ENCODE measurements at regions not wholly inside any gene's neighbourhood (a gene's known extent, or its start where the extent isn't known, plus 50 kb on each side); places are given as distances from the start of the nearest gene placed in this dataset.

DNA sequence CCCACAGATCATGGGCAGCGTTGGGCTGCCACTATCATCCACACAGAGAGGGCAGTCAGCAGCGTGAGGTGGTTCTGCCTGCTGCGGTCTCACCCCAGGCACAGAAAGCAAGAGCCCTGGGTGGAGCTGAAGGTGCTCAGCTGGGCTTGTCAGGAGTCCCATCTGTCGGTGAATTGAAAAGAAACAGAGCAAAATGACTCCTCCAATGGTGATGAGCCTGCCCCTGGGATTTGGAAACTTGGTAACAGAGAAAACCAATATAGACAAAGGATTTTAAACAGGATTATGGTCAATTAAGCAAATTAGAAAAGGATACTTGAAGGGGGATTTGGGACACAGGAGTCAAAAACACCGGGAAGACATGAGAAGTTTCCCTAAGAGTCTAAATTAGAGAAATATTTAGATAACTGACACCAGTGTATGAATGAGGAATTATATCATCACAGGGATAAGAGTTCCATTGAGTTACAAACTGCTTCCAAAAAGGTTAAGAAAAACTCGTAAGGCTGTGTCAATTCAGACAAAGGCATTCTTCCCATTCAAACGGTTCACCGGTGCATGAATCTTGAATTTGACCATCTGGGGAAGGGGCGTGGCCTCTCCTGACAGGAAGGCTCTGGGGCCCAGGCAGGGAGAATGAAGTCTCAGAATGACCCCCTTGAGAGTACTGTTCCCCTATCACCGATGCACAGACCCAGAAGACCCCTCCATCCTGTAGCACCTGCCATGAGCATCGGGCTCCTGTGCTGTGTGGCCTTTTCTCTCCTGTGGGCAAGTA is 70.0 kb upstream of the PRSS58 start:
- Histone ChIP-seq H3K36me3 (no peaks in the 10 kb centered on the region), H3K4me3 (no peak overlapping the region), H3K4me1 (no peaks in the 10 kb centered on the region), H3K27ac (no peak overlapping the region), H3K27me3 (peaks cover 0 to 6% (median 0%) of the 10 kb centered on the region in 4 donors), H3K9me3 (no peaks in the 10 kb centered on the region)
- TF ChIP-seq, protein P1, sequence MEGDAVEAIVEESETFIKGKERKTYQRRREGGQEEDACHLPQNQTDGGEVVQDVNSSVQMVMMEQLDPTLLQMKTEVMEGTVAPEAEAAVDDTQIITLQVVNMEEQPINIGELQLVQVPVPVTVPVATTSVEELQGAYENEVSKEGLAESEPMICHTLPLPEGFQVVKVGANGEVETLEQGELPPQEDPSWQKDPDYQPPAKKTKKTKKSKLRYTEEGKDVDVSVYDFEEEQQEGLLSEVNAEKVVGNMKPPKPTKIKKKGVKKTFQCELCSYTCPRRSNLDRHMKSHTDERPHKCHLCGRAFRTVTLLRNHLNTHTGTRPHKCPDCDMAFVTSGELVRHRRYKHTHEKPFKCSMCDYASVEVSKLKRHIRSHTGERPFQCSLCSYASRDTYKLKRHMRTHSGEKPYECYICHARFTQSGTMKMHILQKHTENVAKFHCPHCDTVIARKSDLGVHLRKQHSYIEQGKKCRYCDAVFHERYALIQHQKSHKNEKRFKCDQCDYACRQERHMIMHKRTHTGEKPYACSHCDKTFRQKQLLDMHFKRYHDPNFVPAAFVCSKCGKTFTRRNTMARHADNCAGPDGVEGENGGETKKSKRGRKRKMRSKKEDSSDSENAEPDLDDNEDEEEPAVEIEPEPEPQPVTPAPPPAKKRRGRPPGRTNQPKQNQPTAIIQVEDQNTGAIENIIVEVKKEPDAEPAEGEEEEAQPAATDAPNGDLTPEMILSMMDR (IDR thresholded peaks at IDR 0.05): no peak
- WGBS, 2 donors: 27 to 43% methylated on average over 6 to 8 of the region's 11 CpGs
- DNase-seq: no peak
- intact Hi-C loops (cut with DNase I): no loop called here

DNA sequence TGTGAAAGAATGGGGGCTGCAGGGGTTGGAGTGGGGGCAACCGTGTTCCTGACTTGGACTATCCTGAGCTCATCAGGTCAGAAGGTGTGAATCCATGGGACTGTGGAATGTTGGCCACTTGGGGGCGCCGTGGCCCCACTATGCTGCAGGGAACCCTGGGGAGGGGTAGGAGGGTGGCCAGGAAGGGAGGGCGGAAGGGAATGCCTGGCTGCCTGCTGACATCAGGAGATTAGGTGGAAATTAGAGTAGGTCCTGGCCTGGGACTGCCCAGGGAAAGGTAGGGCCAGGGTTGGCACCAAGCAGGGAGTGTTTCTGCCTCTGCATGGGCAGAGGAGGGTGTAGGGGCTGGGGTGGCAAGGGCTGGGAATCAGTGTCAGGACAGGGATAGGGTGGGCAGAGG is 65.8 kb upstream of the PRSS58 start:
- WGBS, 2 donors: 7 to 18% methylated on average over 3 to 4 of the region's 4 CpGs
- DNase-seq: no peak
- TF ChIP-seq, protein P1 (IDR thresholded peaks at IDR 0.05): peak in 1 of 6 experiments; percentile 23
- no peak for TF ChIP-seq POLR2A (IDR thresholded peaks at IDR 0.05)

GRCh38 chr7:142321391-142321790 is 63.5 kb upstream of the PRSS58 start:
- DNase-seq: no peak
- intact Hi-C loops (cut with DNase I): no loop called here
- 54 to 92% methylated on average over 4 to 5 of the region's 7 CpGs for WGBS, 2 donors
- Histone ChIP-seq H3K9me3 (no peaks in the 10 kb centered on the region), H3K27ac (no peak overlapping the region), H3K4me3 (no peak overlapping the region), H3K4me1 (no peaks in the 10 kb centered on the region), H3K27me3 (peaks cover 0 to 12% (median 0%) of the 10 kb centered on the region in 4 donors), H3K36me3 (no peaks in the 10 kb centered on the region)
- TF ChIP-seq, protein P1 (IDR thresholded peaks at IDR 0.05): no peak
- TF ChIP-seq POLR2A (IDR thresholded peaks at IDR 0.05): no peak

More for the DNA sequence above, 65.8 kb upstream of the PRSS58 start:
- H3K9me3 ChIP-seq: no peaks in the 10 kb centered on the region
- no peaks in the 10 kb centered on the region for H3K4me1 ChIP-seq
- no peak overlapping the region for H3K27ac ChIP-seq
- intact Hi-C loops (cut with DNase I): no loop called here
- no peak overlapping the region for H3K4me3 ChIP-seq
- H3K27me3 ChIP-seq: peaks cover 0 to 12% (median 0%) of the 10 kb centered on the region in 4 donors
- H3K36me3 ChIP-seq: no peaks in the 10 kb centered on the region

DNA sequence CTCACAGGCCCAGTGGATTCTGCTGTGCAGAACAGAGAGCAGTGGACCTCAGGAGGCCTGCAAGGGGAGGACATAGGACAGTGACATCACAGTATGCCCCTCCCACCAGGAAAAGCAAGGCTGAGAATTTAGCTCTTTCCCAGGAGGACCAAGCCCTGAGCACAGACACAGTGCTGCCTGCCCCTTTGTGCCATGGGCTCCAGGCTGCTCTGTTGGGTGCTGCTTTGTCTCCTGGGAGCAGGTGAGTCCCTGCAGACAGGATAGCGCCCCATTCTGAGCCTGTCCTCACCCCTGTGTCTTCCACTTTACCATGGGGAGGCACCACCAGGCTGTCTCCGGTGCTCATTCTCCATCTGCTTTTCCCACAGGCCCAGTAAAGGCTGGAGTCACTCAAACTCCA is 63.0 kb upstream of the PRSS58 start:
- DNase-seq: no peak
- WGBS, 2 donors: no CpG with 5 or more reads among the region's 2 CpGs
- intact Hi-C loops (cut with DNase I): no loop called here
- Histone ChIP-seq H3K4me3 (no peak overlapping the region), H3K4me1 (no peaks in the 10 kb centered on the region), H3K27me3 (peaks cover 0 to 12% (median 0%) of the 10 kb centered on the region in 4 donors), H3K36me3 (no peaks in the 10 kb centered on the region), H3K27ac (no peak overlapping the region), H3K9me3 (no peaks in the 10 kb centered on the region)
- TF ChIP-seq, protein P1 (IDR thresholded peaks at IDR 0.05): no peak
- TF ChIP-seq POLR2A (IDR thresholded peaks at IDR 0.05): no peak

DNA sequence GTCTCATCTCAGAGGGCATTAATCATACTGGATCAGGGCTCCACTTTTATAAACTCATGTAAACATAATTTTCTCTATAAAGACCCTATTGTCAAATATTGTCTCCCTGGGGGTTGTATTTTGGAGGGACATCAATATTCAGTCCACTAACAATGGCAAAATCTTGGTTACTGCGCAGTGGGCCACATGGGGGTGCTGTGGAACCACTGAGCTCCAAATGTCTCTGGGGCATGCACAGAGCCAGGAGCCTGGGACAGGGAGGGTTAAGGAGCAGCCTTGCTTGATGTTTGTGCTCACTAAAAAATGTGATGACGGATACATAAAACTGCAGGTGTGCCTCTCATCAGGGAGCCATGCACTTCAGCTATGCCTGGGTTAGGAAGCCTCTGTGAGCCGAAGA is 62.1 kb upstream of the PRSS58 start:
- Histone ChIP-seq H3K4me3 (no peak overlapping the region), H3K9me3 (no peaks in the 10 kb centered on the region), H3K4me1 (no peaks in the 10 kb centered on the region), H3K27me3 (peaks cover 0 to 12% (median 0%) of the 10 kb centered on the region in 4 donors), H3K27ac (no peak overlapping the region), H3K36me3 (no peaks in the 10 kb centered on the region)
- TF ChIP-seq, protein P1 (IDR thresholded peaks at IDR 0.05): peak in 1 of 6 experiments; percentile 11
- no peak for TF ChIP-seq POLR2A (IDR thresholded peaks at IDR 0.05)
- WGBS, 2 donors: 30 to 38% methylated on average over 2 to 3 of the region's 3 CpGs
- no peak for DNase-seq
- intact Hi-C loops (cut with DNase I): no loop called here
